DND-41 (cell line): ENCODE measurements at regions not wholly inside any gene's neighbourhood (a gene's known extent, or its start where the extent isn't known, plus 50 kb on each side); places are given as distances from the start of the nearest gene placed in this dataset.

Source experiments
- ATAC-seq: fragments of 200-7000 bp; cut with Tn5 transposase; 3 replicates; pipeline ENCODE4 v1.9.1; 2021; ENCODE audit warnings: low read depth; ENCODE audit not compliant: insufficient read depth
- DNase-seq: peaks from one replicate; pipeline ENCODE4 v3.0.0-alpha.2; 2020
- H2AFZ ChIP-seq: 2 replicates; pipeline ENCODE4 v1.6.0; 2012; ENCODE audit warnings: low read depth, low read length
- H3K27ac ChIP-seq: 2 replicates; pipeline ENCODE4 v1.5.1; 2012; ENCODE audit warnings: low read length, inconsistent platforms
- H3K27me3 ChIP-seq: fragments of 200-600 bp; sonication (generic); 2 replicates; pipeline ENCODE4 v1.6.0; 2012; ENCODE audit warnings: low read length, mild to moderate bottlenecking, inconsistent platforms; ENCODE audit not compliant: insufficient read depth, poor library complexity
- H3K36me3 ChIP-seq: 2 replicates; pipeline ENCODE4 v1.5.1; 2012; ENCODE audit warnings: low read length, inconsistent platforms; ENCODE audit not compliant: insufficient read depth
- H3K4me1 ChIP-seq: 2 replicates; pipeline ENCODE4 v1.5.1; 2012; ENCODE audit warnings: mild to moderate bottlenecking, low read length; ENCODE audit not compliant: insufficient read depth
- H3K4me2 ChIP-seq: 2 replicates; pipeline ENCODE4 v1.6.0; 2012; ENCODE audit warnings: mild to moderate bottlenecking, moderate library complexity, low read length, inconsistent platforms; ENCODE audit not compliant: insufficient read depth
- H3K4me3 ChIP-seq, 2 experiments: fragments of 200-600 bp in 1 of 2; shearing (Covaris generic) in 1 of 2; 2 replicates each; pipeline ENCODE4 v1.5.1; 2012 to 2016; ENCODE audit warnings: inconsistent platforms in 2 of 2, low read length in 2 of 2, mild to moderate bottlenecking in 2 of 2, low read depth in 1 of 2, moderate library complexity in 1 of 2
- H3K79me2 ChIP-seq: 2 replicates; pipeline ENCODE4 v1.6.0; 2012; ENCODE audit warnings: low read length, inconsistent platforms; ENCODE audit not compliant: insufficient read depth
- H3K9ac ChIP-seq: 2 replicates; pipeline ENCODE4 v1.6.0; 2012; ENCODE audit warnings: low read depth, mild to moderate bottlenecking, inconsistent platforms, low read length, moderate library complexity
- H3K9me3 ChIP-seq: 2 replicates; pipeline ENCODE4 v1.5.1; 2012; ENCODE audit warnings: low read length, moderate library complexity, mild to moderate bottlenecking, inconsistent platforms; ENCODE audit not compliant: insufficient read depth, severe bottlenecking
- H4K20me1 ChIP-seq: 2 replicates; pipeline ENCODE4 v1.6.0; 2012; ENCODE audit warnings: low read length; ENCODE audit not compliant: insufficient read depth
- CTCF ChIP-seq: IDR thresholded peaks from 2 replicates; pipeline ENCODE4 v1.5.1; 2012; ENCODE audit warnings: borderline replicate concordance, low read length, moderate library complexity, mild to moderate bottlenecking; ENCODE audit not compliant: poor library complexity, severe bottlenecking; ENCODE audit errors: extremely low read depth
- EZH2 ChIP-seq: IDR thresholded peaks from 3 replicates; pipeline ENCODE4 v1.6.1; 2012; ENCODE audit warnings: borderline replicate concordance, low read depth, mild to moderate bottlenecking, moderate library complexity, low read length, inconsistent platforms; ENCODE audit not compliant: severe bottlenecking

GRCh38 chr22:49667236-49667635 is 160.4 kb downstream of the BRD1 start:
- Histone ChIP-seq H3K9me3 (no peaks in the 10 kb centered on the region), H3K27me3 (no peaks in the 10 kb centered on the region), H3K36me3 (no peaks in the 10 kb centered on the region), H3K4me1 (no peaks in the 10 kb centered on the region), H3K9ac (no peak overlapping the region), H2AFZ (no peak overlapping the region), H3K4me2 (no peak overlapping the region), H3K27ac (no peak overlapping the region), H4K20me1 (no peaks in the 10 kb centered on the region), H3K4me3 (no peak overlapping the region), H3K79me2 (no peaks in the 10 kb centered on the region)
- TF ChIP-seq EZH2 (no peak), CTCF (no peak)
- DNase-seq (peak; percentile 18), ATAC-seq (no peak)

GRCh38 chr22:49666146-49666809 is 161.4 kb downstream of the BRD1 start:
- TF ChIP-seq EZH2 (no peak), CTCF (no peak)
- Histone ChIP-seq H3K79me2 (no peaks in the 10 kb centered on the region), H2AFZ (no peak overlapping the region), H3K9ac (no peak overlapping the region), H3K27me3 (no peaks in the 10 kb centered on the region), H3K4me1 (no peaks in the 10 kb centered on the region), H3K4me3 (no peak overlapping the region), H3K36me3 (no peaks in the 10 kb centered on the region), H3K27ac (no peak overlapping the region), H3K4me2 (no peak overlapping the region), H3K9me3 (no peaks in the 10 kb centered on the region), H4K20me1 (no peaks in the 10 kb centered on the region)
- ATAC-seq (no peak), DNase-seq (no peak)

- no peaks in the 10 kb centered on the region for H3K79me2 ChIP-seq
- H3K36me3 ChIP-seq: no peaks in the 10 kb centered on the region
- no peak overlapping the region for H2AFZ ChIP-seq
- no peak overlapping the region for H3K4me3 ChIP-seq
- H3K27me3 ChIP-seq: no peaks in the 10 kb centered on the region
- DNase-seq (no peak), ATAC-seq (no peak)
- H3K4me1 ChIP-seq: no peaks in the 10 kb centered on the region
- H3K9me3 ChIP-seq: no peaks in the 10 kb centered on the region
- no peak overlapping the region for H3K27ac ChIP-seq
- TF ChIP-seq EZH2 (no peak), CTCF (no peak)
- H4K20me1 ChIP-seq: no peaks in the 10 kb centered on the region
- no peak overlapping the region for H3K4me2 ChIP-seq
- H3K9ac ChIP-seq: no peak overlapping the region
Measured at GRCh38 chr22:49664891-49665290, 162.8 kb downstream of the BRD1 start.
